CD4-positive, alpha-beta T cell treated with Interleukin-6 for 4 hours (primary cell): ENCODE measurements at regions not wholly inside any gene's neighbourhood (a gene's known extent, or its start where the extent isn't known, plus 50 kb on each side); places are given as distances from the start of the nearest gene placed in this dataset.

Source experiments
- DNase-seq: peaks from one replicate; pipeline ENCODE4 v3.0.0-alpha.2; 2020; ENCODE audit warnings: mixed read lengths

GRCh38 chr15:39131609-39132008 lies 449.3 kb upstream of the THBS1 start:
- no peak for DNase-seq

GRCh38 chr15:39132070-39132469 lies 448.8 kb upstream of the THBS1 start:
- DNase-seq = no peak

DNA sequence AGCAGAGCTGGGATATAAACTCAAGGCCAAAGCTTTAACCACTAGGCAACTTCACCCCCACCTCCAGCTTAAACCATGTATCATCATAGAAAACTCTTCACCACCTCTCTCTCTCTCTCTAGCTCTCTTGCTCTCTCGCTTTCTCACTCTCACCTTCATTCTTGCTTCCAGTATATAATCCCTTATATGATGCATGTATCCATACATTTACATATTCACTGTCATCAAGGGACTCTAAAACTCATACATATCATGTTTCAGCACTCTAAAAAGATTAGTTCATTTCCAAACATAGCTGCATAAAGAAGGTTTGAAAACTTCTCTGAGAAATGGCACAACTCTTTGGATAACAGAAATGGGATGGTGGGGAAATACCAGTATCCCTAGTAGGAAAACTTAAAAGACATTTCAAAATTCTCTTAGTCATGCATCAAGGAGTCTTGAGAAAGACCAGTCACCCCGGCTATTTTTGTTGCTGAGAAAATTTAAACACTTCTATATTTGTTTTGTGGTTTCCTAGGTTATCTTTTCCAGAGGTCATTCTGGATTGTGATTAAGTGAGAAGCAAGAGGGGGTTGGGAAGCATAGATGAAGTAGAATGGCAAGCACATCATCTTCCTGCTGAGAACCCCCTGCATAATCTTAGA lies 447.8 kb upstream of the THBS1 start:
- no peak for DNase-seq

DNA sequence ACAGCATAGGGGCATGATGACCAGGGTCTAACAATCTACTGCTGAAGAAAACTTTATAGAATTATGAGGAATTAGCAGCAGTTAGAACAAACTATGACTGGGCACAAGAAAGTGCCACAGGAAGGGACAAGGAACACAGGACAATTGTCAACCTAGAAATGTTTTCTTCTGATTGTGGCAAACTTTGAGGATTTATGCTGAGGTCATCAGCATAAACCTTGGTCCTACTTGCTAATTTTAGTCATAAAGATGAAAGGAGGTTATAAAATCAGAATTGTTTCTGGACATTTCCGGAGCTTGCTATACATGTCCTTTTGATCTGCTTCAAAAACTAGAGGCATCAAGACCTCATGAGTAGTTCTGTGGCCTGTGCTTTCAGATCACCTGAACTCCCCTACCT lies 446.6 kb upstream of the THBS1 start:
- no peak for DNase-seq

- DNase-seq = no peak
These were observed 444.9 kb upstream of the THBS1 start for GRCh38 chr15:39135989-39136388.

GRCh38 chr15:39139431-39140059 lies 441.3 kb upstream of the THBS1 start:
- no peak for DNase-seq

GRCh38 chr15:39140060-39140604 lies 440.7 kb upstream of the THBS1 start:
- no peak for DNase-seq

GRCh38 chr15:39142500-39142899 lies 438.4 kb upstream of the THBS1 start:
- DNase-seq = no peak

GRCh38 chr15:39143479-39143878 lies 437.4 kb upstream of the THBS1 start:
- no peak for DNase-seq

GRCh38 chr15:39144051-39144450 lies 436.8 kb upstream of the THBS1 start:
- DNase-seq = no peak

DNA sequence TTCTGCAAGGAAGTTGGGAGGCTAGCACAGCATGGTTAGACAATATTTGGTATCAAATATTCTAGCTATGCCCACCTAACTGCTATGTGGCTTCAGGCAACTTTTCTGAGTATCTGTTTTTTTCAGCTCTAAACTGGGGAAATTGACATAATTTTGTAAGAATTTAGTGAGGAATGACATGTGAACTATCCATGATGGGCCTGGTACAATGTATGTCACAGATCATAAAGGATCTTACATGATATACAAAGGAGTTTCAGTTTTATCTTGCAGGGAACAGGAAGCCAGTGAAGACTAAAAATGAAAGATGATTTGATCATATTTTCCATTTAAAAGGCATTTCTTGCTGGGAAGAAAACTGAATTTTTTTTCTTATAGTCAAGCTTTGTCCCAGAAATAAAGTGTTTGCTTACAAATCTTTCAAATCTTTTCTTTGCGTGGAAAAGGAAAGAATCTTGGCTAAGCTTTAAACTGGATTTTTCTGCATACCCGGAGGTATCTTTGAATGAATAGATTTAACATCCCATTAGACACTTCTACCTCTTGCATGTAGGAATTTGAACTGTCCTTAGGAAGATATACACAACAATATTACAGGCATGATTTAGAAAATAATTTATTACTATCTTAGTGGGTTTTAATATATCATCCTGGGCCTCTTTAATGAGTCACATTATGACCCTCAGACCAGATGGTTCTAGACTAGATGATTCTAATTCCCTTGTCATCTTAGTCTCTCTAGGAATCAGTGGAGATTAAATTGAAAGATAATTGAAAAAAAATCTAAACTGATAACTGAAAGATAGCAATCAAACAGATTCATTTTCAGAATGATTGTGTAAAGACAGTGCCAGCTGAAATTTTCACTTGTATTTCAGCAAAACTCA lies 436.0 kb upstream of the THBS1 start:
- no peak for DNase-seq

GRCh38 chr15:39145854-39146625 lies 434.8 kb upstream of the THBS1 start:
- DNase-seq = no peak

GRCh38 chr15:39149636-39150150 lies 431.2 kb upstream of the THBS1 start:
- DNase-seq = no peak

GRCh38 chr15:39151545-39151944 lies 429.3 kb upstream of the THBS1 start:
- DNase-seq = no peak

GRCh38 chr15:39153058-39153714 lies 427.7 kb upstream of the THBS1 start:
- no peak for DNase-seq

DNA sequence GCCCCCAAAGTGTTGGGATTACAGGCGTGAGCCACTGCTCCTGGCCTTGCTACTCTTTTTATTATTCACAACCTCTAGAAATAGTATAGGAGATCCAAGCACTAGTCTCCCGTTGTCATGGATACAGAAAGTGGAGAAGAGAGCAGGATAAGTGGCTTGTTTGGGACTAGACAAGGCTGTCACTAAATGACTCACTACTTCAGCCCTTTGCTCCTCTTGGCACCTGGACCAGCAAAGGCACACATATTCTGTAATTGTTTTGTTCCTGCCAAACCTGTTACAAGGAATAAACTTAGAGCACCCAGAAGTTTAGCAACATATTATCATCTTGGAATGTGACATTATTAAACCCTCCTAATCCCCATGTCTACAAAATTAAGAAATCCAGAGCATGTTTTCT lies 427.2 kb upstream of the THBS1 start:
- no peak for DNase-seq

- no peak for DNase-seq
These were observed 426.6 kb upstream of the THBS1 start for GRCh38 chr15:39154227-39154638.

DNA sequence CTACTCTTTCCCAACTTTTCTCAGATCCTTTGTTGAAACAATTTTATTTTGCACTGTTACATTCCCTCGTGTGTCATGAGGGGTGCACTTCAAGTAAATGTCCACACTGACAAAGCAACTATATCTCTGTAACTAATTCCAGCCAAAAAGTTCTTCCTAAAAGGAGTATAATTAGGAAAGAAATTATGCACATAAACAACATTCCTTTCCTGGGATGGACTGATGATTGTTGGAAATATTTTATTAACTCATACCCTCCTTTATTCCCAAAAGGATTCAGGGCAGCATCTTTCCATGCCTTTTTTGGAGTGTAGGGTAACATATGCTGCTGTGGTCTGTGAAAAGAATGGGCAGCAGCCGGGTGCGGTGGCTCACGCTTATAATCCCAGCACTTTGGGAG lies 426.1 kb upstream of the THBS1 start:
- DNase-seq = no peak

- DNase-seq = no peak
These were observed 424.7 kb upstream of the THBS1 start for GRCh38 chr15:39156166-39156565.

GRCh38 chr15:39156646-39157250 lies 424.1 kb upstream of the THBS1 start:
- DNase-seq = no peak

GRCh38 chr15:39157882-39158281 lies 423.0 kb upstream of the THBS1 start:
- DNase-seq = no peak

DNA sequence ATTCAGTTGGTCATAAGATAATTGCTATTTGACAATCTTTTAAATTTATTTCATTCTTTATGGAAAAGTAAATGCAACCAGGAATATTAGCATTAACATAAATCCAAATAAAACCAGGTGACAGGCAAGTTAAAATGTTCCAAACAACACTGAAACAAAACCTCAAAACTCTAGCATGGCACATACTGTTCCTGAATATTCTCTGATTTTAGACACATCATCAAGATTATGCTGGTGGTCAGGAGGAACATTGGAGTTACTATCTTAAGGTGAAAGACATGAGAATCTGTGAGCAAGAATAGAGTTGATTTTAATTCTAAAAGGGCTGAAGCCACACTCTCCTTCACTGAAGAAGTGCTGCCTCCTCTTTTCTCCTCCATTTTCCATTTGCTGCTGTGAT lies 421.0 kb upstream of the THBS1 start:
- no peak for DNase-seq
